NCI-H446 treated with DMSO at 0.1 percent for 48 hours (cell line): ENCODE measurements at regions not wholly inside any gene's neighbourhood (a gene's known extent, or its start where the extent isn't known, plus 50 kb on each side); places are given as distances from the start of the nearest gene placed in this dataset.

Experiments
- DNase-seq: peaks from one replicate; lab custom pipeline; 2025; lab: John Stamatoyannopoulos, UW

DNA sequence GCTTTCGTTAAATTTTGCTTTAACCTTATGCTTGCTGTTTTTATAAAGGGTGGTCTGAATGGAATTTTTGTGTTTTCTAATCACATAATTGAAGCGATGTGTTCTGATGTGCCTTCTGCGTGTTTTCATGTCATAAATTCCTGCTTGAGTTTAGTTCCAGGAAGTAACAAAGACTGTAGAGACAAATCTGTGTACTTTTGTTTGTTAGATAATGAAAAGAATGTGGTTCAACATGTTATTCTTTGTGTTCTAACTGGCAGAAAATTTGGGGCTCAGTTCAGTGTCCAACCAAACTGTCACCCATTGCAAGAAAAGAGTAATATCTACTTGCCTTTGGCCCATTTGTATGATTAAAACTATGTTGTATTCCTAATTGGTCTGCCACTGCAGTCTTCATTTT lies 324.0 kb downstream of the DIPK2A start:
- no peak for DNase-seq

DNA sequence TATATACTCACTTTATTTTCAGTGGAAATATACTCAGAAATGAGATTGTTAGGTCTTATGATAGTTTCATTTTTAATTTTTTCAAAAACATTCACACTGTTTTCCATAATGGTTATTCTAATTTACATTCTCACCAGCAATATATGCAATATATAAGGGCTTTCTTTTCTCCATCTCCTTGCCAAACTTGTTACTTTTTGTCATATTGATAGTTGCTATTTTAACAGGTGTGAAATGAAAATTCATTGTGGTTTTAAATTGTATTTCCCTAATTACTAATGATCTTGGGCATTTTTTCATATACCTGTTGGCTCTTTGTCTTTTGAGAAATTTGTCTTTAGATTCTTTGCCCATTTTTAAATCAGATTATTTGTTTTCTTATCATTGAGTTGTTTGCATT lies 325.2 kb downstream of the DIPK2A start:
- DNase-seq, result no peak

DNA sequence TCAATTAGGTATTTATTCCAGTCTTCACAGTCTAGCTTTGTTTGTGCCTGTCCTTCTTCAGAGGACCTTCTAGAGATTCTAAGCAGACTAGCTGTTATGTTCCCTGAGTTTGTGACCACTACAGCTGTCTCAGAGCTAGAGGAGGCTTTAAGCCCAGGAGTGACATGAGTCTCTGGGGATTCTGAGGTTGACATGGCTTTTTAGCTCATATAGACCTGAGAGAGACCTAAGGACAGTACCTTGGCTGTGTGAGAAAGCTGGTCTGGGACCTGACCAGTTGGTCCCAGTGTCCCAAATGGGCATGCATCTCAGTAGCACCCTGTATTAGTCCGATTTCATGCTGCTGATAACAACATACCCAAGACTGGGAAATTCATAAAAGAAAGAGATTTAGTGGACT lies 330.2 kb downstream of the DIPK2A start:
- no peak for DNase-seq

DNA sequence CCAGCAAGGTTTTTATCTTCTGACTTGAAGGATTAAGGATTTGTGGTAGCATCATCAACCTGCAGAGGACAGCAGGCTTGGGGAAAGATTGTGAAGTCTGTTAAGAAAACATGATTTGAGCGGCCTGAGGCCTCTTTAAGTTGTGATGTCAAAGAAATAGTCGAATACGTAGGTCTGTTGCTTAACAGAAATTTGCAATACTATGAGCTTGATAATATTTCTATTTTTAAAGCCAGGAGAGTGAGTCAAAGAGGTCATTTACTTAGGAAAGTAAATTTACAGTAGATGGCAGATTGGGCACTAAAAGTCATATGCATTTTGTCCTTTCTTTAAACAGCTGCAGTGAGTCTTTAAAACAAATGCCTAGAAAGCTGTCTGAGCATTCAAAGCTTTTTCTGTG lies 336.3 kb downstream of the DIPK2A start:
- no peak for DNase-seq

DNA sequence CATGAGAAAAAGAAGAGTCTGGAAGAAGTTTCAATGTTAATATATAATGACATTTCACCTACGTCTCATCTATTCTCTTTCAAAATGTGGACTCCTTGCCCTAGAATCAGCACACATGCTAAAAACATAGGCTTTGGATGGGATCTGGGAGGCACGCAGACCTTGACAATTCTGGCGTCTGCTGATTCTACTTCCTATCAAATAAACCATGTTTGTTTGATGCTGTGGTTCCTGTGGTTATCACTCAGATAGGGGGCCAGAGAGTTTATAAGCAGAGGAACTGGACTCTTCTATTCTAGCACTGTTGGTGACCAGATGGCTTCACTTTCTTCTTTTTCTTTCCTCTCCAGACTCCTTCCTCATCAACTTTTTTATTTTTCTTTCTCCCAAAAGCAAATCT lies 336.8 kb downstream of the DIPK2A start:
- DNase-seq, result no peak

DNA sequence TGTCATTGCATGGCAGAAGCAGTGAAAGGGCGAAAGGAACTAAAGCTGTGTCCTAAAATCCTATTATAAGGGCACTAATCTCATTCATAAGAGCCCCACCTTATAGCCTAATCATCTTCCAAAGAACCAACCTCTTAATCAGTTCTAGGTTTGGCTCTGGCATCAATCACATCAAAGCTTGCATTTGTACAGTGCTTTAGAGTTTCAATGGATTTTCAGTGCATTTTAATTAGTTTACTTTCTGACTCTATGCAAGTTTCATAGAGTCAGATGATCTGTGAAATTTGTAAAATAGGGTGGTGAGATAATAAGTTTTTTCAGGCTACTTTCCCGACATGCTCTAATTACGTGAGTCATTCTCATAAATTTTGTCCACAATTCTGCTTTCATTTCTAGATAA lies 341.1 kb downstream of the DIPK2A start:
- no peak for DNase-seq

DNA sequence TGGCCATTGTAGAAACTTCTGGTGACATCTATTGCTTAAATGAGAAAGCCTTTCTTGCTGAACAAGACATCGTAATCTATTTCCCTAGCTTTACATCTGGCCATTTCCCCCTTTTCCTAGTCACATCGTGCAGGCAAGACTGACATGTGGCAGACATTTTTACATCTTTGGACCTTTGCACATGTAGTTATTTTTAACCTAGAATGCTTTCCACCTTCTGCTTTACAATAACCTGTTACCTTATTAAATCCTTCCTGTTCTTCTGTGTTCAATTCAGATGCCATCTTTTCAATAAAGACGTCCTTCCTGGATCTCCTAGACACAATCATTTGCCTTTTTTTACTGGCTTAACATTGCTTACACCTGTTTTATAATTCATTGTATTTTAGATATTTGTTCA lies 343.3 kb downstream of the DIPK2A start:
- no peak for DNase-seq

DNA sequence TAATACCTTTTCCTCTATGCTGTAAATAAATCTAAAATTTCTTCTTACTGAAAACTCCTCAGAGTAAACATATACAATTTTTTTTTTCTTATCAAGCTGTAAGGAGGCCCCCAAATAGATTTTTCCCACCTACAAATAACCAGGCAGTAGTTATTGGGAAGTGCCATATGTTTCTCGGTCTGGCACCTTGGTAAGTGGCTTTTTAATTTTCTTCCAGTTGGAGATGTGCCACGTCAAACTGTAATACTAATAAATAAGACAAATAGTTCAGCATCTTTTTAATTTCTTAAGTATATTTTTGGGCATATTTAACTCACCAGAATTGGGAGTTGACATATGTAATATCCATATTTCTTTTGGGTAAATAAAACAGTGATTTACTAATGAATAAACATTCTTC lies 346.3 kb downstream of the DIPK2A start:
- DNase-seq, result peak; percentile 24

DNA sequence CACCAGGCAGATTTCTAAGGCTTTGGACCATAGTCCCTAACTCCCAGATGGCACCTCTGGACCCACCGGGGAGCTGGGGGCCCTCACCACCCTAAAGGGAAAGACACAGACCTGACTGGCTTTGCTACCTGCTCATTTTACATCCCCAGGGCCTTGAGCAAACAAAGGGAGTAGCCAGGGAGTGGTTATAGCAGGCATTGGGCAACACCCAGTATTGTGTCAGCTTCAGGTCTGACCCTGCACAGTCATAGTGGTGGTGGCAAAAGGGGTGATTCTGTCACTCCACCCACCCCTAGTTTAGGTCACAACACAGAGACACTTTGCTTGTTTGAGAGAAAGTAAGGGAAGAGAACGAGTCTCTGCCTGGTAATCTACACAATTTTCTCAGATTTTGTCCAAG lies 352.5 kb downstream of the DIPK2A start:
- DNase-seq, result no peak

DNA sequence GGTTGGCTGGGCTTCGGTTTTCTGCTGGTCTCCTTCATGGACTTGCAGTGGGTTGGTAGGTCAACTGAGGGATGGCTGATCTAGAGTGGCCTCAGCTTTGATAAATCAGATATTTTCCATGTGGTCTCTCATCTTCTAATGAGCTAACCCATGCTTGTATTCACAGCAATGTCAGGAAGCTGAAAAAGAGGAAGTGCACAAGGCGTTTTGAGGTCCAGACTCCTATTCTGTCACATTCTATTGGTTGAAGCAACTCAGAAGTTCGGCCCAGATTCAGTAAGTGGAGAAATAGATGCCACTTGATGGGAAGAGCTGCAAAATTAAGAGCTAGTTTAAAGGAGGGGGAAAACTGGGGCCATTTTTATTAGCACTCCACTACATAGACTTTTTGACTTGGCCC lies 361.2 kb downstream of the DIPK2A start:
- DNase-seq, result no peak

DNA sequence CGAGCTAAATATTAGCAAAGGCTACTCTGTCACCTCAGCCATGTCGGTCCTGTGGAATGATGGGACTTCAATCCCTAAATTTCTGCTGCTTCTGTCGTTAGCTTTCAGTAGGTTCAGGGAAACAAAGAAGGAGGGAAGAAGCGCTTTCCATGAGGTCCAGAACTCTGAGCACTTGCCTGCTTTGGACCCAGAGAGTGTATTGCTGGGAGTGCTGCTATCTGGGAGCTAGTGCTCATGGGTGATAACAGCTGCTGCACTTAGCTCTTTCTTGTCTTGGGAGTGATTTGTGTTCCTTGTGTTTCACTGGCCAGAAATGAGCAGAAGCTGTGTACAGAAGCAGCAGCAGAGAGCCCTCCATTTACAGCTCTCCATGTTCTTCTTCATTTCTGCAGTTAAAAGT lies 369.8 kb downstream of the DIPK2A start:
- no peak for DNase-seq

DNA sequence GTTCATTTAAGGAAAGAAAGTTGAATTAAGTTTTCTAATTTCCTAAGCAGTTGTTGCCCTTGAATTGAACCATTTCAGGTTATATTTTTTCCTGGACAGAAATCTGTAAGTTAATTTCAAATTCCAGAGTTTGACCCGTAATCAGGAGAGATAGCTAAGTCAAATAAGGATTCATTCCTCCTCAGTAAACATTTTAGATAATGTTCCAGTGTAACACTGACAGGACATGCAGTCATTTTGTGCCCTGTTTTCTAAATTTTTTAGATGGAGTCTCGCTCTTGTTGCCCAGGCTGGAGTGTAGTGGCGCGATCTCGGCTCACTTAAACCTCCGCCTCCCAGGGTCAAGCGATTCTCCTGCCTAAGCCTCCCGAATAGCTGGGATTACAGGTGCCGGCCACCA lies 371.7 kb downstream of the DIPK2A start:
- no peak for DNase-seq

DNA sequence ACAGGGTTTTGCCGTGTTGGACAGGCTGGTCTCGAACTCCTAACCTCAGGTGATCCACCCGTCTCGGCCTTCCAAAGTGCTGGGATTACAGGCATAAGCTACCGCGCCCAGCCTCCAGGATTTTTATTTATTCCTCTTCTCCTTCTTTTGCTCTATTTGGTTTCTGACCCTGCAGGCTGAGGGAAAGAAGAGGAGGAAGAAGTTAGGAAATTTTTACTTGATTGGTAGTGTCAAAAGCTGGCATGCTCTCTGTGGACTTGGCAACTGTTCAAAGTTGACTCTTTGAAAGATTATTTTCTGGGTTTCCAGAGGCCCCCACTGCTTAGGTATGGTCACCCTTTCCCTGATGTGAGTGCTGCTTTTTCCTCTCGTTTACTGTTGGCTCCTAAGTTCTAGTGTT lies 372.2 kb downstream of the DIPK2A start:
- no peak for DNase-seq

DNA sequence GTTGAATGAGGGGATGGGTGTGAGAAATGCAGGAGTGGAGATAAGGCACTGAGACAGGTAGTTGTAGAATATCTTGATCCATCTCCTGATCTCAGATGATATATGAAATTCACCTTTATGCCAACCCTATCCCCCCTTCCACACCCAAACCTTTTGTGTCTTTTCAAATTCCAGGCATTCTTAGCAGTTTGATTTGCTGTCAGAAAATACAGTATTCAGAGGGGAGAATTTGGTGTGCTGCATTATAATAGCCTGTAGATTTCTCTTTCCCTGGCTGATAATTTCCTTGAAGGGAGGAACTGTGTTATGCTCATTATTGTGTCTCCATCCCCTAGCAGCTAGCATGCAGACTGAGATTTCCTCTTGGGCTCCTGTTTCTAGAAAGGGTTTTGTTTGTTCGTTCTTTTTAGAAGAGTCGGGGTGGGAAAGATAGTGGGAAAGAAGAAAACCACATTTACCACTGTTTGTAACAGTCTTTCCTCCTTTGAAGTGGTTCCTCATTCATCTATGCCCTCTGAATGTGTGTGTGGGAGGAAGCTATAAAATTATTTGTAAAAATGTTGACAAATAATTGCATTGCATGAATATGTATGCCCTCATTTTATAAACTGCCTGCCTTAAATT lies 373.4 kb downstream of the DIPK2A start:
- DNase-seq, result no peak

DNA sequence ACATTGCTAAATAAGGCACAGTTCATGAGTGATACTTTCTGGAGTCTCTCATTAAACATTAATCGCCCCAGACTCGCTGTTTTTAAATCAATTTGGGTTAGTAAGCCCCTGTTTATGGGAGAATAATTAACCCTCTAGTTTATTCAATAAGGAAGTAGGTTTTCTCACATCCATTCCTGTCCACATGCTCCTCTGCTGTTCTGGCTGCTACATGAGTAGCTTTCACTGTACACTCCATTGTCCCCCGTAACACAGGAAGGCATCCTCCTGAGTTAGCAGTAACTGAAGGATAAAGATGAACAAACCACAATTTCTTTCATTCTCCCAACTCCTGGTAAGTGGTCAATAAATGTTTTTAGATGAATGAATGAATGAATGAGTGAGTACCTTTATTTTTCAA lies 378.5 kb downstream of the DIPK2A start:
- no peak for DNase-seq

DNA sequence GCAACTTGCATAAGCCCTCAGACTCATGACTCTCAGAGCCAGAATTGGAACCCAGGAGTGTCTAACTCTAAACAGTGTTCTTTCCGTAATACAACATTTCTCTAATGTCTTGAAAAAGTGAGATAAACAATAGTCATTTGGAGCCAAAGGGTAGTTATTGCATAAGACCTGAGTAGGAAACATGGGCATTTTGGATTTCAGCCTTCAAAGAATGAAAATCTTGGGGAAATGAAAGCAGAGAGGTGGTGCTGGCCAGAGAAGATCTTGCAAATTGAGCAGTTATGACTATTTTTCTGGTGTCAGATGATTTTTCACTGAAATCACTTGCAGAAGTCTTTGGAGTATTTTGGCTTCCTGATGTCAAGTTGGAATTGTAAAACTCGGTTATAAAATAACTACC lies 379.4 kb downstream of the DIPK2A start:
- DNase-seq, result no peak

DNA sequence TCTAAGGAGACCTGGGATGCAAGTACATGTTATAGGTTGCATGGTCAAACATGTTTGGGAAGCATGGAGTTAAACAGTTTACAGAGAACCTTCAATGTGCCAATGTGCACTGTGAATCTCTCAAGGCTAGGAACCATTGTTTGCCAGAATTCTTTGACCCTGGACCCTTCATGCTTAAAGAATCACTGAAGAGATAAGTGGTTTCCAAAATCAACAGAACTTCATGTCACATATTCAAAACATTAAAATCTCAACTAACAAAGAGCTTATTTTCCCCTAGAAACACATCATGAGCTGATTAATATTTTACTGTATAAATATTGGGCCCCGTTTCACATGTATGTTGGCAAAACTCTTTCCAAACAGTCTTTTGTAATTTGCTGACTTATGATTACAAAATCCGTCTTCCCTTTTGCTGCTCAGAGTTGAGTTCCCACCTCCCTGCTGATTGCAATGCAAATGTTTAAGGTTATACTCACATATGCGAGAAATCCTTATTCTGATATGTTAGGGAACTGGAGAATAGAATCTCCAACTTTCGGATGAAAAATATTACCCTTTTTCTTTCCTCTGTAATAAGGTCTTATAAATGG lies 380.2 kb downstream of the DIPK2A start:
- DNase-seq, result no peak

DNA sequence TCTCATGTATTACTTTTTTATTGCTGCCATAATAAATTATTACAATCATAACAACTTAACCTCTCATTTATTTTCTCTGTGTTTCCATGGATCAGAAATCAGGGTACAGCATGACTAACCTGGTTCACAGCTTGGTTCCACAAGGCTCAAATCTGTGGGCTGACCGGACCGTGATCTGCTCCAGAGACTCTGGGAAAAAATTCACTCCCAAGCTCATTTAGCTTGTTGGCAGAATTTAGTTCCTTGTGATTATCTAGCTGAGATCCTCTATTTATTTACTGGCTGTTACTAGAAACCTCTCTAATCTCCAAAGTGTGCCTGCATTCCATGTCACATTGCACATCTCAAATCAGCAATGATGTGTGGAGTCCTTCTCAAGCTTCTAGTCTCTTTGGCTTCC lies 386.6 kb downstream of the DIPK2A start:
- no peak for DNase-seq

DNA sequence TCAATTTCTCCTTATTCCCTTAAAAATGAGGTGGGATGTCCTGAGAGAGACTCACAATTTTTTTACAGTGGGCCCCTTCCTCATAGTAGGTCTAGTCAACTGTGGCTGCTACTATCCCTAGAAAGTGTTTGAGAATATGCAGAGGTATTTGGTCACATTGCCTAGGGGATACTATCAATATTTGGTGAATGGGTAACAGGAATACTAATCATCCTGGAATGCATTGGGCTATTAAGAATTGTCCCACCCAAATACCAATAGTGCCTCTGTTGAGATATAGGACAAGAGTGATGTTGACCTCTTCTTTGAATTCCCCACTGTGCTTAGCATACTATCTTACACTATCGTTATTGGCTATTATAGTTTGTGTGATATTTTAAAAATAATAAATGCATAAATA lies 389.4 kb downstream of the DIPK2A start:
- DNase-seq, result no peak

DNA sequence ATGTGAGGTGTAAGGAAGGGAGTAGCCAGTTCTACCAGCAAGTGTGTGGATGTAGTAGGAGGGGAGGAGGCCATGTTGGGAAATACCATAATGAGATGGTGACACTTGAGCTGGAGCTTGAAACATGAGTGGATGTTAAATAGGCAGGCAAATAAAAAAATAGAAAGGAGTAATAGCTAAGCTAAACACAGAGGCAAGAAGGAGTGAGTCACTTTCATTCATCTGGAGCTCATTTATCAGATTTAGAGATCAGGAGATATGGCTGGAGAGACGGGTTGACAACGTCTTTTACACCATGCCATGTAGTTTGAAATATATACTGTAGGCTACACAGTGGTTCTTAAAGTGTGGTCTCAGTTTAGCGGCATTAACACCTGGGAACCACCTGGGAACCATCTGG lies 390.5 kb downstream of the DIPK2A start:
- DNase-seq, result no peak

DNA sequence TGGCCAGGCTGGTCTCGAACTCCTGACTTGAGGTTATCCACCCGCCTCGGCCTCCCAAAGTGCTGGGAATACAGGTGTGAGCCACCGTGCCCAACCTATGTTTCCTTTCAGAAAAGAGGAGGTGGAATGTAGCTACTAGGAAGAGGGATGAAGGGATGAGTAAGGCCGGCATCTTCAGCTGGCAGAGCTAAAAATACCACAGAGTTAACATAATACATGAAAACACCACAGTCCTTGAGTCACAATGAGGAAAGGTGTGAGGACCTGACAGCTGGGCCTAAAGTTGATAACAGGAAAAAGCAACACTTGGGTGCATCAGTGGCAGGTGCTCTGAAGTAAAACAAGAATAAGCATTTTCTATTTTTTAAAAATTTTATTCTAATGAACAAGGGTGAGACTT lies 392.2 kb downstream of the DIPK2A start:
- no peak for DNase-seq

DNA sequence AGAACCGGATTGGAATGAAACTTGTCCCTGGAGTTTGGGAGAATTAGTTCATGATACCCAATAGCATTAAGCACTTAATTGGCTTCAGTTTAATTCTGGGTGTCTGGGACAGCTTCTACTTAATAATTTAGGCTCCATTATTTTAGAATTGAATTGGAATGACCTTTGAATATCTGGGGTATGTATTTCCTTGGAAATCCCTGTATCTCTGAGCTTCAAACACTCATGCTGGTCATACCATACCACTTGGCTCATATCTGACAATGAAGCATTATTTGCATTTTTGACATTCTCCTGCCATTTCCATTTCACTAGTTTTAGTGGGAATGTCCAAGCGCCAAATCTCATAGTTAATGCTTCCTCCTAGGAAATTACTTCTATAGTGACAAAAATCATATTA lies 393.1 kb downstream of the DIPK2A start:
- DNase-seq, result no peak

DNA sequence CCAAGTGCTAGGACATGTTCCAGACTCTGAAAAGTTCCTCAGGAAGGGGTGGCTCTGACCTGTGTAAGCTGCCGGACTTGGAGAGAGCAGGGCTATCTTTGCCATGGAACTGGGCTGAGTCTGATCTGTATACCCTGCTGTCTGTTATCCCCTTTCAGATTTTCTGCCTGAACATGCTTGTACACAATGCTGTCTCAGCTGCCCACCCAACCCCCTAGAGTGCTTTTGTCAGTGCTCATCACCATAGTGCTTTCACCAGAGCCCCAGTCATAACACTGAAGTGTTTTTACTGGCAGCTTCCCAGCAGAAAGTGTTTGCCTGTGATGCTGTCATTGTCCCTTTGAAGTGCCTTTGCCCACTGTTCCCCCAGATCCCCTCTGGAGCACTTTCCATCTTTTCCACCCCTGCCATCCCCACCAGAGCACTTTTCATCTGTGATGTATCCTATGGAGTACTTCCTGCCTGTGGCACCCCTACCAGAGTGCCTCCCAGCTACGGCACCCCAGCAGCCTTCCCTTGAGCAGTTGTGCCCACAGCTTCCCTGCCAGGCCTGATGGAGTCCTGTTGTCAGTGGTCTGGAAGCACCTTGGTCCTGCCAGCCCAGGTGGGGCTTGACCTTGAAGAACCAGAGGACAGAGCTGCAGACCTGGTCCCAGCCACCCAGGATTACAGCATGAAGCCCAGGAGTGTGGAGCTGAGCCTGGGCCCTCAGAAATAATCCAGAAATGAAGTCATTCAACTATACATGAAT lies 397.7 kb downstream of the DIPK2A start:
- DNase-seq, result peak; percentile 47

DNA sequence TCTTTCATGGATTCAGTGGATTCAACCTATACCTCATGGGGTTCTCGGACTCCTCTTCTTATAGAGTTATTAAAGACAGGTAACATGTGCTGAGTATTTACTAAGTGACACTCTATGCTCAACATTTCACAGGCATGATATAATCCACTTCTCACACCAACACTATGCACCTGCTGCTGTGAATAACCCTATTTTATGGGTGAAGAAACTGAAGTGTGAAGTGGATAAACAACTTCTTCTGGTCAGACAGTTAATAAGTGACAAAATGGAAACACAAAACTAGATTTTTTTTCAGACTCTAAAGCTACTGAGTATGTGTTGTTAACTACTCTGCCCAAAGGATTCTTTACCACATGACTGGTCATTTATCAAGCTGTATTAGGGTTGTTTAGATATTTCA lies 403.5 kb downstream of the DIPK2A start:
- no peak for DNase-seq
